ENCODE measurements at regions not wholly inside any gene's neighbourhood (a gene's known extent, or its start where the extent isn't known, plus 50 kb on each side); places are given as distances from the start of the nearest gene placed in this dataset.

- no peak for DNase-seq (ENCODE audit: low read depth in 4 of 6, low spot score in 6 of 6)
- Histone ChIP-seq H3K4me3 (ENCODE audit: low read depth, low read length) (no peak overlapping the region), H3K36me3 (ENCODE audit: control insufficient read depth, insufficient read depth, low read length) (no peaks in the 10 kb centered on the region), H3K9me3 (ENCODE audit: control insufficient read depth, insufficient read depth, low read length) (peaks cover 2% of the 10 kb centered on the region), H3K27me3 (ENCODE audit: control insufficient read depth, insufficient read depth, low read length) (no peaks in the 10 kb centered on the region), H3K27ac (ENCODE audit: low read depth, low read length) (no peak overlapping the region), H3K4me1 (ENCODE audit: control insufficient read depth, insufficient read depth, low read length) (no peaks in the 10 kb centered on the region)
- WGBS (ENCODE audit: insufficient coverage) = 52% methylated on average over 3 of the region's 5 CpGs
These were observed 107.2 kb downstream of the DUSP6 start for GRCh38 chr12:89245090-89245489.

DNA sequence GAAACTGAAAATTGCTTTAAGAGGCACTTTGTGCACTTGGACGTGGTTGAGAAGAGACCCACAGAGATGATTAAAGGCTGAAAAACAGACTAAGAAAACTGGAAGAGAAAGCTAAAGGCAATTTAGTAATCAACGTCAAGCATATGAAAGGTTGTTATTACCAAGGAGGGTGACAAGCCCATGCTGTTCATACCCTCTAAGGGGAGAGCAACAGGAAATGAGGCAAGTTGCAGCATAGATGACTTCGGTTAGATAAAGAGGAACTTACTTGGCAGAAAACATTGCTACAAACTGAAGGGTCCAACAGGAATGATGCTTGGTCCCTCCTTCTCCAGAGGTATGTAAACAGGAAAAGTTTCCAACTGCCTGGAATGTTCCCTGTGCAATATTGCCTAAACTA, 107.8 kb downstream of the DUSP6 start:
- 47% methylated on average over 3 of the region's 3 CpGs for WGBS (ENCODE audit: insufficient coverage)

GRCh38 chr12:89243771-89244170, 108.5 kb downstream of the DUSP6 start:
- WGBS (ENCODE audit: insufficient coverage) = 94% methylated on average over 1 of the region's 1 CpG
- Histone ChIP-seq H3K27ac (ENCODE audit: low read depth, low read length) (no peak overlapping the region), H3K27me3 (ENCODE audit: control insufficient read depth, insufficient read depth, low read length) (no peaks in the 10 kb centered on the region), H3K36me3 (ENCODE audit: control insufficient read depth, insufficient read depth, low read length) (no peaks in the 10 kb centered on the region), H3K4me3 (ENCODE audit: low read depth, low read length) (no peak overlapping the region), H3K9me3 (ENCODE audit: control insufficient read depth, insufficient read depth, low read length) (peaks cover 2% of the 10 kb centered on the region), H3K4me1 (ENCODE audit: control insufficient read depth, insufficient read depth, low read length) (no peaks in the 10 kb centered on the region)
- DNase-seq (ENCODE audit: low read depth in 4 of 6, low spot score in 6 of 6) = no peak

More for the DNA sequence above, 107.8 kb downstream of the DUSP6 start:
- Histone ChIP-seq H3K9me3 (ENCODE audit: control insufficient read depth, insufficient read depth, low read length) (peaks cover 2% of the 10 kb centered on the region), H3K4me3 (ENCODE audit: low read depth, low read length) (no peak overlapping the region), H3K36me3 (ENCODE audit: control insufficient read depth, insufficient read depth, low read length) (no peaks in the 10 kb centered on the region), H3K4me1 (ENCODE audit: control insufficient read depth, insufficient read depth, low read length) (no peaks in the 10 kb centered on the region), H3K27me3 (ENCODE audit: control insufficient read depth, insufficient read depth, low read length) (no peaks in the 10 kb centered on the region), H3K27ac (ENCODE audit: low read depth, low read length) (no peak overlapping the region)
- DNase-seq (ENCODE audit: low read depth in 4 of 6, low spot score in 6 of 6) = no peak

DNA sequence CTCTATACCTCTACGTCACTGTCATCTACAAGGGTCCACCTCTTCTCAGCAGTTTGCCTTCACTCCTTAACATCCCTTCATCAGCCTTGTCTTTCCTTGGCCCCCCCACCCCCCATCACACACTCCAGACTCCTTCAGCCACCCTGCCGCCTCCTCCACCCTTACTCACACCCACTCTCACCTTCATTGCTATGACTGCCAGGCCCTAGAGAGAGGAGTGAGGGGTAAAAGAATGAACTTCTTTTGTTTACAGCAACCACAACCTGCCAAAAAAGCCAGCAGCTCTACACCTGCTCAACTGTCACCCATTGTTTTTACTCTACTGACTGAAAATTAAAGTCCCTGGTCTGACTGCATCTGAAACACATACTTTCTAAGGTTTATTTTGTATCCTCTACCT, 112.8 kb downstream of the DUSP6 start:
- 93% methylated on average over 1 of the region's 2 CpGs for WGBS (ENCODE audit: insufficient coverage)

DNA sequence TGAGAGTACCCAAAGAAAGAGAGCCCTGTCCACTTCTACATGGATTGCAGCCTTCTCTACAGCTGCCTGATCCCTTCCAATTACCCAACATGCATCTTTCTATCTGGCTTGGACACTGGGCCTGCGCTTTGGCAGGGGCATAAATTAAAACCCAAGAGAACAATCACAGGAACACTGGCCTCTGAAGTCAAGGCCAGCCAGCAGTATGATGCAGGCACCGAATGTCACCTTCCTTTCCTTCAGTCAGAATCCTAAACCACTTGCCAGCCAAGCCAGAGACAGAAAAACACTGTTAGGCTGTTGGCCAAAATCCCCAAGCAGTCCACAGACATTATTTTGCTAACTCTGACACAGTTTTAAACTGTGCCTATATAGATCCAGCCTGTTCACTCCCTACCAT, 113.7 kb downstream of the DUSP6 start:
- WGBS (ENCODE audit: insufficient coverage) = 46% methylated on average over 2 of the region's 2 CpGs
- Histone ChIP-seq H3K4me3 (ENCODE audit: low read depth, low read length) (no peak overlapping the region), H3K27ac (ENCODE audit: low read depth, low read length) (no peak overlapping the region), H3K4me1 (ENCODE audit: control insufficient read depth, insufficient read depth, low read length) (no peaks in the 10 kb centered on the region), H3K36me3 (ENCODE audit: control insufficient read depth, insufficient read depth, low read length) (no peaks in the 10 kb centered on the region), H3K27me3 (ENCODE audit: control insufficient read depth, insufficient read depth, low read length) (no peaks in the 10 kb centered on the region), H3K9me3 (ENCODE audit: control insufficient read depth, insufficient read depth, low read length) (peaks cover 2% of the 10 kb centered on the region)
- DNase-seq (ENCODE audit: low read depth in 4 of 6, low spot score in 6 of 6) = peak in 5 of 6 donors; percentile 10 to 57 (median 42)

More for the DNA sequence above, 112.8 kb downstream of the DUSP6 start:
- Histone ChIP-seq H3K9me3 (ENCODE audit: control insufficient read depth, insufficient read depth, low read length) (peaks cover 2% of the 10 kb centered on the region), H3K27me3 (ENCODE audit: control insufficient read depth, insufficient read depth, low read length) (no peaks in the 10 kb centered on the region), H3K36me3 (ENCODE audit: control insufficient read depth, insufficient read depth, low read length) (no peaks in the 10 kb centered on the region), H3K27ac (ENCODE audit: low read depth, low read length) (no peak overlapping the region), H3K4me1 (ENCODE audit: control insufficient read depth, insufficient read depth, low read length) (no peaks in the 10 kb centered on the region), H3K4me3 (ENCODE audit: low read depth, low read length) (no peak overlapping the region)
- DNase-seq (ENCODE audit: low read depth in 4 of 6, low spot score in 6 of 6) = no peak

GRCh38 chr12:89237763-89238162, 114.5 kb downstream of the DUSP6 start:
- H3K36me3 ChIP-seq (ENCODE audit: control insufficient read depth, insufficient read depth, low read length) = no peaks in the 10 kb centered on the region
- H3K27me3 ChIP-seq (ENCODE audit: control insufficient read depth, insufficient read depth, low read length) = no peaks in the 10 kb centered on the region
- 95% methylated on average over 1 of the region's 1 CpG for WGBS (ENCODE audit: insufficient coverage)
- H3K9me3 ChIP-seq (ENCODE audit: control insufficient read depth, insufficient read depth, low read length) = peaks cover 2% of the 10 kb centered on the region
- H3K4me1 ChIP-seq (ENCODE audit: control insufficient read depth, insufficient read depth, low read length) = no peaks in the 10 kb centered on the region
- H3K27ac ChIP-seq (ENCODE audit: low read depth, low read length) = no peak overlapping the region
- H3K4me3 ChIP-seq (ENCODE audit: low read depth, low read length) = no peak overlapping the region
- DNase-seq (ENCODE audit: low read depth in 4 of 6, low spot score in 6 of 6) = no peak

GRCh38 chr12:89236748-89237383, 115.4 kb downstream of the DUSP6 start:
- peaks cover 2% of the 10 kb centered on the region for H3K9me3 ChIP-seq (ENCODE audit: control insufficient read depth, insufficient read depth, low read length)
- no peaks in the 10 kb centered on the region for H3K36me3 ChIP-seq (ENCODE audit: control insufficient read depth, insufficient read depth, low read length)
- H3K4me1 ChIP-seq (ENCODE audit: control insufficient read depth, insufficient read depth, low read length) = no peaks in the 10 kb centered on the region
- H3K27ac ChIP-seq (ENCODE audit: low read depth, low read length) = no peak overlapping the region
- no peak for DNase-seq (ENCODE audit: low read depth in 4 of 6, low spot score in 6 of 6)
- no peak overlapping the region for H3K4me3 ChIP-seq (ENCODE audit: low read depth, low read length)
- no peaks in the 10 kb centered on the region for H3K27me3 ChIP-seq (ENCODE audit: control insufficient read depth, insufficient read depth, low read length)
- 100% methylated on average over 3 of the region's 3 CpGs for WGBS (ENCODE audit: insufficient coverage)

DNA sequence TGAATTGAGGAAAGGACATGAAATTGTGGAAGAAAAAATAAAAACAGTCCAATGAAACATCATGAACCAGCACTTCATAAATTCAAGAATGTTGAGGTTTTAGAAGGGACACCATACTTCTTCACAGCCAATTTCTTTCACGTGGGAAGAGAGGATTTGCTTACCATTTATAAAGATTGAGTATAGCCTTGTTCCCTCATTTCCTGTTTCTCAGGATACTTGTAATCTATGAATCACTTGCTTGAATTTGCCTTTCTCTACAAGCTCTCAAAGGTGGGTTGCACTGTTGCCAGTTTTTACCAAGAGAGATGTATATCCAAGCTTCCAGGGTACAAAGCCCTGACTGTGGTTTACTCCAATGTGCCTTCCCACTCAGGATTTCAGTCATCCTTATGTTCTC, 116.1 kb downstream of the DUSP6 start:
- WGBS (ENCODE audit: insufficient coverage) = no CpG with 5 or more reads among the region's 1 CpG
- H3K27me3 ChIP-seq (ENCODE audit: control insufficient read depth, insufficient read depth, low read length) = no peaks in the 10 kb centered on the region
- no peak for DNase-seq (ENCODE audit: low read depth in 4 of 6, low spot score in 6 of 6)

DNA sequence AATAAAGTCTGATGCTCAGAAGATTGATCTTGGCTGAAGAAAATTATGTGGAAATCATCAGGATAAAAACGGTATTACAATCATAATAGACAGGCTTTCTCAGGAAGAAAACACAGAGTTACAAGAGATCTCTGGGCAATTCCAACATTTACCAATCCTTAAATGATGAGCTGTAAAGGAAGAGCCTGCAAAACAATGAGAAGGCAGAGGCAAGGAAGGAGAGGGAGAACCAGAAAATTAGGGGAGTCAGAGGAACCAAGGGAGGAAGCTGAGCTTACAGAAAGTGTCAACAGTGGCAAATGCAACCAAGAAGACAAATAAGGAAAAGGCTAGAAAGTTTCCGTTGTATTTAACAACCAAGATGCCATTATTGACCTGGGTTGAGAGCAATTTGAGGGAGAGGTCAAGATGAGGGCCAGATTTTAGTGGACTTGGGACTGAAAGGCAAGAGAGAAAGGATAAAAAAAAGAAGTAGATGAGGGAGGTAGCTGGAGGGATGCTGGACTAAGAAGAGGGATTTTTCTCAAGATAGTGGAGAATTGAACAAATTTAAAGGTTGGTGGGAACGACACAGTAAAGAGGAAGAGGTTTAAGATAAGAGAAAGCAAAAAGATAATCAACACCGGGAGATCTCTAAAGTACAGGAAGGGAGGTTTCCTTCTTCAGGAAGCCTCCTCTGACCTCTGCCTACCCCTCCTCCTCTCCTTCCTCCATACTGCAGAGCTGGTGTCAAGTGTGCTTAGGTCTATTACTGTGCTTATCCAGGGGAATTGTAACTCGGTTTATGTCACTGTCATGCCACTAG, 116.9 kb downstream of the DUSP6 start:
- H3K27ac ChIP-seq (ENCODE audit: low read depth, low read length) = no peak overlapping the region
- no peak for DNase-seq (ENCODE audit: low read depth in 4 of 6, low spot score in 6 of 6)
- no peaks in the 10 kb centered on the region for H3K27me3 ChIP-seq (ENCODE audit: control insufficient read depth, insufficient read depth, low read length)
- no peak overlapping the region for H3K4me3 ChIP-seq (ENCODE audit: low read depth, low read length)
- no peaks in the 10 kb centered on the region for H3K36me3 ChIP-seq (ENCODE audit: control insufficient read depth, insufficient read depth, low read length)
- H3K4me1 ChIP-seq (ENCODE audit: control insufficient read depth, insufficient read depth, low read length) = no peaks in the 10 kb centered on the region
- WGBS (ENCODE audit: insufficient coverage) = 100% methylated on average over 1 of the region's 5 CpGs
- H3K9me3 ChIP-seq (ENCODE audit: control insufficient read depth, insufficient read depth, low read length) = no peaks in the 10 kb centered on the region

More for the DNA sequence above, 116.1 kb downstream of the DUSP6 start:
- Histone ChIP-seq H3K27ac (ENCODE audit: low read depth, low read length) (no peak overlapping the region), H3K4me1 (ENCODE audit: control insufficient read depth, insufficient read depth, low read length) (no peaks in the 10 kb centered on the region), H3K9me3 (ENCODE audit: control insufficient read depth, insufficient read depth, low read length) (peaks cover under 1% of the 10 kb centered on the region), H3K36me3 (ENCODE audit: control insufficient read depth, insufficient read depth, low read length) (no peaks in the 10 kb centered on the region), H3K4me3 (ENCODE audit: low read depth, low read length) (no peak overlapping the region)
